ENCODE measurements at regions not wholly inside any gene's neighbourhood (a gene's known extent, or its start where the extent isn't known, plus 50 kb on each side); places are given as distances from the start of the nearest gene placed in this dataset.

GRCh38 chr18:67789165-67789545 lies 272.6 kb upstream of the DSEL start:
- Histone ChIP-seq H3K4me1 (ENCODE audit: control insufficient read depth, insufficient read depth, low read length) (no peaks in the 10 kb centered on the region), H3K36me3 (ENCODE audit: control insufficient read depth, insufficient read depth, low read length) (no peaks in the 10 kb centered on the region), H3K9me3 (ENCODE audit: control insufficient read depth, insufficient read depth, low read depth, low read length) (no peaks in the 10 kb centered on the region), H3K27me3 (ENCODE audit: control insufficient read depth, insufficient read depth, low read length) (no peaks in the 10 kb centered on the region), H3K27ac (ENCODE audit: low read length) (no peak overlapping the region), H3K4me3 (ENCODE audit: low read depth in 2 of 2, low read length in 2 of 2) (no peak overlapping the region)
- DNase-seq (ENCODE audit: low read depth, low spot score) (no peak), ATAC-seq (no peak)
- intact Hi-C loops (cut with micrococcal nuclease; ENCODE audit: unreplicated experiment) (no loop called here), in situ Hi-C loops (cut with HindIII; ENCODE audit: low pct_unique_long_range_greater_than_20kb, low sequenced_read_pairs) (no loop called here)
- BruUV-seq (replicated peaks), result no TSS peak
- TF ChIP-seq POLR2AphosphoS5 (IDR thresholded peaks at IDR 0.05; ENCODE audit: low read depth, low read length) (no peak), SIN3A (IDR thresholded peaks at IDR 0.05; ENCODE audit: borderline replicate concordance, insufficient read depth, low read depth, low read length) (no peak), REST (IDR thresholded peaks at IDR 0.05; ENCODE audit: insufficient read depth in 1 of 2, low read depth in 2 of 2, low read length in 1 of 2) (no peak), CTCF (IDR thresholded peaks at IDR 0.05) (no peak), TCF7L2 (IDR thresholded peaks at IDR 0.05; ENCODE audit: low read depth, low read length) (no peak)
- ChIA-PET POLR2A (no interaction called here), CTCF (no interaction called here)

GRCh38 chr18:67788310-67789164 lies 272.0 kb upstream of the DSEL start:
- no peaks in the 10 kb centered on the region for H3K27me3 ChIP-seq (ENCODE audit: control insufficient read depth, insufficient read depth, low read length)
- H3K36me3 ChIP-seq (ENCODE audit: control insufficient read depth, insufficient read depth, low read length), result no peaks in the 10 kb centered on the region
- POLR2A ChIA-PET, result no interaction called here
- no peaks in the 10 kb centered on the region for H3K4me1 ChIP-seq (ENCODE audit: control insufficient read depth, insufficient read depth, low read length)
- no peak overlapping the region for H3K4me3 ChIP-seq (ENCODE audit: low read depth in 2 of 2, low read length in 2 of 2)
- no peaks in the 10 kb centered on the region for H3K9me3 ChIP-seq (ENCODE audit: control insufficient read depth, insufficient read depth, low read depth, low read length)
- intact Hi-C loops (cut with micrococcal nuclease; ENCODE audit: unreplicated experiment), result no loop called here
- BruUV-seq (replicated peaks), result no TSS peak
- no peak for ATAC-seq
- no peak overlapping the region for H3K27ac ChIP-seq (ENCODE audit: low read length)
- no peak for TF ChIP-seq REST (IDR thresholded peaks at IDR 0.05; ENCODE audit: insufficient read depth in 1 of 2, low read depth in 2 of 2, low read length in 1 of 2)
- TF ChIP-seq SIN3A (IDR thresholded peaks at IDR 0.05; ENCODE audit: borderline replicate concordance, insufficient read depth, low read depth, low read length), result no peak
- no peak for TF ChIP-seq CTCF (IDR thresholded peaks at IDR 0.05)
- no peak for TF ChIP-seq POLR2AphosphoS5 (IDR thresholded peaks at IDR 0.05; ENCODE audit: low read depth, low read length)
- DNase-seq (ENCODE audit: low read depth, low spot score), result no peak
- CTCF ChIA-PET, result no interaction called here
- in situ Hi-C loops (cut with HindIII; ENCODE audit: low pct_unique_long_range_greater_than_20kb, low sequenced_read_pairs), result no loop called here
